SK-N-SH (cell line): ENCODE measurements at regions not wholly inside any gene's neighbourhood (a gene's known extent, or its start where the extent isn't known, plus 50 kb on each side); places are given as distances from the start of the nearest gene placed in this dataset.

Experiments
- CTCF ChIA-PET: fragments of 300-600, 350-600 bp; formaldehyde crosslinking; extraction: SDS; loops from one replicate; lab custom pipeline; 2021; lab: Yijun Ruan, JAX
- POLR2A ChIA-PET: fragments of 350-600 bp; sonication (Branson Sonifier 250); formaldehyde crosslinking; extraction: SDS; loops from one replicate; lab custom pipeline; 2020; ENCODE audit warnings: antibody characterized with exemption, inconsistent platforms; lab: Yijun Ruan, JAX
- DNase-seq: peaks from one replicate; pipeline ENCODE4 v3.0.0; 2012
- H2AFZ ChIP-seq: fragments of 200-600 bp; sonication (generic); 2 replicates; pipeline ENCODE4 v1.8.1; 2016; ENCODE audit warnings: antibody characterized with exemption, mild to moderate bottlenecking, low read depth
- H3F3A ChIP-seq: fragments of 200-600 bp; sonication (generic); replicated peaks from 2 replicates; pipeline ENCODE3; 2016; ENCODE audit warnings: antibody characterized with exemption, mild to moderate bottlenecking; ENCODE audit not compliant: insufficient read depth
- H3K27ac ChIP-seq, 2 experiments: fragments of 200-500 bp in 1 of 2; fragments of 200-600 bp in 1 of 2; sonication (Bioruptor generic) in 1 of 2; sonication (generic), shearing (Covaris generic) in 1 of 2; 2 replicates each; pipeline versions ENCODE4 v1.5.1 to v1.6.1; 2014 to 2016; ENCODE audit warnings: low read depth in 2 of 2, inconsistent platforms in 1 of 2, low read length in 1 of 2, mild to moderate bottlenecking in 1 of 2, mixed read lengths in 1 of 2
- H3K27me3 ChIP-seq: fragments of 200-600 bp; sonication (generic), shearing (Covaris generic); 2 replicates; pipeline ENCODE4 v1.6.1; 2016; ENCODE audit warnings: mixed run types; ENCODE audit not compliant: insufficient read depth
- H3K36me3 ChIP-seq, 2 experiments: fragments of 200-500 bp in 1 of 2; fragments of 200-600 bp in 1 of 2; sonication (Bioruptor generic) in 1 of 2; sonication (generic) in 1 of 2; replicated peaks in 1 of 2; 2 replicates each; pipeline versions ENCODE3 to v1.5.1; 2014 to 2016; ENCODE audit warnings: low read length in 1 of 2, mild to moderate bottlenecking in 1 of 2; ENCODE audit not compliant: insufficient read depth in 2 of 2, control insufficient read depth in 1 of 2
- H3K4me1 ChIP-seq, 2 experiments: fragments of 200-500 bp in 1 of 2; fragments of 200-600 bp in 1 of 2; sonication (Bioruptor generic) in 1 of 2; sonication (generic), shearing (Covaris generic) in 1 of 2; 2 replicates each; pipeline versions ENCODE4 v1.5.1 to v1.6.1; 2014 to 2016; ENCODE audit warnings: low read depth in 1 of 2, low read length in 1 of 2, mixed run types in 1 of 2; ENCODE audit not compliant: insufficient read depth in 2 of 2, control insufficient read depth in 1 of 2
- H3K4me2 ChIP-seq: fragments of 200-600 bp; sonication (generic), shearing (Covaris generic); 2 replicates; pipeline ENCODE4 v1.6.1; 2017; ENCODE audit warnings: mixed run types
- H3K4me3 ChIP-seq, 2 experiments: fragments of 200-500 bp in 1 of 2; fragments of 200-600 bp in 1 of 2; sonication (Bioruptor generic) in 1 of 2; sonication (generic), shearing (Covaris generic) in 1 of 2; 2 replicates each; pipeline versions ENCODE4 v1.5.1 to v1.8.1; 2014 to 2016; ENCODE audit warnings: low read depth in 2 of 2, inconsistent platforms in 1 of 2, low read length in 1 of 2, mild to moderate bottlenecking in 1 of 2, mixed read lengths in 1 of 2, moderate library complexity in 1 of 2
- H3K79me2 ChIP-seq: fragments of 200-600 bp; sonication (generic); 2 replicates; pipeline ENCODE4 v1.8.1; 2017; ENCODE audit warnings: mild to moderate bottlenecking; ENCODE audit not compliant: insufficient read depth
- H3K9ac ChIP-seq: fragments of 200-600 bp; sonication (generic); 2 replicates; pipeline ENCODE4 v1.6.1; 2017; ENCODE audit warnings: mixed run types
- H3K9me2 ChIP-seq: fragments of 200-600 bp; sonication (generic); 2 replicates; pipeline ENCODE4 v1.6.1; 2017; ENCODE audit warnings: mixed run types
- H3K9me3 ChIP-seq: fragments of 200-600 bp; sonication (generic); 2 replicates; pipeline ENCODE4 v1.6.1; 2017; ENCODE audit warnings: mixed run types, mild to moderate bottlenecking, moderate library complexity
- H4K20me1 ChIP-seq: fragments of 200-600 bp; sonication (generic); 2 replicates; pipeline ENCODE4 v1.6.1; 2017; ENCODE audit warnings: mild to moderate bottlenecking, mixed run types; ENCODE audit not compliant: insufficient read depth
- CHD2 ChIP-seq: fragments of 150-350 bp; IDR thresholded peaks from 2 replicates; pipeline ENCODE4 v1.6.1; 2018; ENCODE audit warnings: low read length; ENCODE audit not compliant: partially characterized antibody
- ELF1 ChIP-seq: IDR thresholded peaks from 2 replicates; pipeline ENCODE4 v1.4.0; 2012
- FOXJ3 ChIP-seq: sonication (generic); formaldehyde crosslinking; IDR thresholded peaks from 2 replicates; pipeline ENCODE4 v1.5.1; 2020; ENCODE audit warnings: mild to moderate bottlenecking, missing genetic modification reagents
- FOXM1 ChIP-seq: IDR thresholded peaks from 2 replicates; pipeline ENCODE4 v1.4.0; 2012; ENCODE audit warnings: low read depth, mild to moderate bottlenecking
- MEF2A ChIP-seq: IDR thresholded peaks from 2 replicates; pipeline ENCODE4 v1.4.0; 2012; ENCODE audit warnings: low read depth, borderline replicate concordance
- MXI1 ChIP-seq: IDR thresholded peaks from 2 replicates; pipeline ENCODE4 v1.6.1; 2012; ENCODE audit warnings: mild to moderate bottlenecking, low read depth, low read length, improper control_type of control experiment
- NFIC ChIP-seq: IDR thresholded peaks from 2 replicates; pipeline ENCODE4 v1.4.0; 2012; ENCODE audit warnings: borderline replicate concordance
- NRF1 ChIP-seq: IDR thresholded peaks from 2 replicates; pipeline ENCODE4 v1.6.1; 2012; ENCODE audit warnings: low read depth, mild to moderate bottlenecking, low read length
- POLR2AphosphoS5 ChIP-seq: IDR thresholded peaks from 2 replicates; pipeline ENCODE4 v1.6.1; 2012; ENCODE audit warnings: low read depth, low read length
- RCOR1 ChIP-seq: fragments of 150-350 bp; IDR thresholded peaks from 2 replicates; pipeline ENCODE4 v1.6.1; 2017; ENCODE audit warnings: antibody characterized with exemption, low read length
- RFX5 ChIP-seq: IDR thresholded peaks from 2 replicates; pipeline ENCODE4 v1.6.1; 2012; ENCODE audit warnings: mild to moderate bottlenecking, improper control_type of control experiment, low read length
- SIN3A ChIP-seq: IDR thresholded peaks from 2 replicates; pipeline ENCODE4 v1.6.1; 2012; ENCODE audit warnings: low read depth, mild to moderate bottlenecking, low read length, moderate library complexity, borderline replicate concordance
- TCF12 ChIP-seq: IDR thresholded peaks from 2 replicates; pipeline ENCODE4 v1.4.0; 2012
- WGBS: methylation state at CpG from one replicate; pipeline ENCODE4 v1.1.6; 2017; ENCODE audit warnings: low lambda C conversion rate; 5-methylcytosine and 5-hydroxymethylcytosine counted together
- TF ChIP-seq, protein P1 (sequence below): IDR thresholded peaks from 2 replicates; pipeline ENCODE4; 2012
- TF ChIP-seq, protein P2 (sequence below): fragments of 150-350 bp; IDR thresholded peaks from 2 replicates; pipeline ENCODE4 v1.6.1; 2016; ENCODE audit warnings: mild to moderate bottlenecking, low read depth, low read length
- TF ChIP-seq, protein P3 (sequence below): IDR thresholded peaks from 2 replicates; pipeline ENCODE4 v1.4.0; 2012; ENCODE audit warnings: low read depth

DNA sequence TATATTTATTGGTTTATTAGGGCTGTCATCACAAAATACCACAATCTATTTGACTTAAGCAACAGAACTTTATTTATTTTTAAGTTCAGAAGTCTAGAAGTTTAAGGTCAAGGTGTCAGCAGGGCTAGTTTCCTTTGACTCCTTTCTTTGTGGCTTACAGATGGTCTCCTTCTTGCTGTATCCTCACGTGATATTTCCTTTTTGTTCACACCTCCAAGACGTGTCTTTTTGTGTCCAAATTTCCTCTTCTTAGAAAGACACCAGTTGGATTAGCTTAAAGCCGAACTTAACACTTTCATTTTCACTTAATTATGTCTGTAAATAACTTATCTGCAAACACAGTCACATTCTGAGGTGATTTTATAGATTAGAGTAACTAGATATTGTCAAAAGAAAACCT lies 631.4 kb upstream of the POT1 start:
- H3F3A ChIP-seq: no peaks in the 10 kb centered on the region
- no peak for TF ChIP-seq TCF12
- TF ChIP-seq RFX5: no peak
- TF ChIP-seq MEF2A: no peak
- TF ChIP-seq, protein P1, sequence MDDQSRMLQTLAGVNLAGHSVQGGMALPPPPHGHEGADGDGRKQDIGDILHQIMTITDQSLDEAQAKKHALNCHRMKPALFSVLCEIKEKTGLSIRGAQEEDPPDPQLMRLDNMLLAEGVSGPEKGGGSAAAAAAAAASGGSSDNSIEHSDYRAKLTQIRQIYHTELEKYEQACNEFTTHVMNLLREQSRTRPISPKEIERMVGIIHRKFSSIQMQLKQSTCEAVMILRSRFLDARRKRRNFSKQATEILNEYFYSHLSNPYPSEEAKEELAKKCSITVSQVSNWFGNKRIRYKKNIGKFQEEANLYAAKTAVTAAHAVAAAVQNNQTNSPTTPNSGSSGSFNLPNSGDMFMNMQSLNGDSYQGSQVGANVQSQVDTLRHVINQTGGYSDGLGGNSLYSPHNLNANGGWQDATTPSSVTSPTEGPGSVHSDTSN: no peak
- no peak for TF ChIP-seq NFIC
- no peak for TF ChIP-seq FOXM1
- TF ChIP-seq RCOR1: no peak
- TF ChIP-seq, protein P2, sequence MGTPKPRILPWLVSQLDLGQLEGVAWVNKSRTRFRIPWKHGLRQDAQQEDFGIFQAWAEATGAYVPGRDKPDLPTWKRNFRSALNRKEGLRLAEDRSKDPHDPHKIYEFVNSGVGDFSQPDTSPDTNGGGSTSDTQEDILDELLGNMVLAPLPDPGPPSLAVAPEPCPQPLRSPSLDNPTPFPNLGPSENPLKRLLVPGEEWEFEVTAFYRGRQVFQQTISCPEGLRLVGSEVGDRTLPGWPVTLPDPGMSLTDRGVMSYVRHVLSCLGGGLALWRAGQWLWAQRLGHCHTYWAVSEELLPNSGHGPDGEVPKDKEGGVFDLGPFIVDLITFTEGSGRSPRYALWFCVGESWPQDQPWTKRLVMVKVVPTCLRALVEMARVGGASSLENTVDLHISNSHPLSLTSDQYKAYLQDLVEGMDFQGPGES: no peak
- no peak overlapping the region for H3K27ac ChIP-seq
- no peaks in the 10 kb centered on the region for H4K20me1 ChIP-seq
- H3K27me3 ChIP-seq: no peaks in the 10 kb centered on the region
- POLR2A ChIA-PET: no interaction called here
- peak overlapping the region; percentile 43; the same call in 1 of the 2 replicates for H2AFZ ChIP-seq
- no peaks in the 10 kb centered on the region for H3K4me1 ChIP-seq
- H3K79me2 ChIP-seq: no peaks in the 10 kb centered on the region
- no peaks in the 10 kb centered on the region for H3K36me3 ChIP-seq
- no peak overlapping the region for H3K9ac ChIP-seq
- no peaks in the 10 kb centered on the region for H3K9me3 ChIP-seq
- H3K4me3 ChIP-seq: no peak overlapping the region
- CTCF ChIA-PET: interaction anchor here (1.1 kb wide), 1 partner anchor 10 kb away, joined by 3 read pairs; no protein-coding TSS in a partner anchor
- no peak overlapping the region for H3K4me2 ChIP-seq
- no peaks in the 10 kb centered on the region for H3K9me2 ChIP-seq
- no peak for DNase-seq
- WGBS: 30% methylated on average over 3 of the region's 3 CpGs

DNA sequence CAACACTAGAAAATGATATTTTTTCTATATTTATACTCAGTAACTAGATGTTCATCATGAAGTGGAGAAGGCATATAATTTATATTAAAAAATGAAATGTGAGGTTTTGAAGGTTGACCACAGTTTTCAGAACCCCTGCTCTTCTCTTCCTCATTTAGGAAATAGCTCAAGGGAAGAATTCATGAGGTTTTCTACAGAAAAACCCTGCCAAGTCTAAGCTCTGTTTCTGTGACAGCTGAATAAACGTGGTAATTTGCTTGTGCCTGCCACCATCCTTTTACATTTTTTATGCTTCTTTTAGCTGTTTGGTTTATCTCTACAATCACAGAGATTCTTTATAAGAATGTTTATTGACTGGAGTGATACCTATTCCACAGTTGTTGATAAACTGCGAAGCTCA lies 630.3 kb upstream of the POT1 start:
- ChIA-PET CTCF (interaction anchor here (1.0 to 1.2 kb wide), 2 partner anchors 10 to 21 kb away, joined by 3 to 4 read pairs; no protein-coding TSS in a partner anchor), POLR2A (no interaction called here)
- no peaks in the 10 kb centered on the region for H3K4me1 ChIP-seq
- no peaks in the 10 kb centered on the region for H3F3A ChIP-seq
- no peak for DNase-seq
- H3K36me3 ChIP-seq: no peaks in the 10 kb centered on the region
- no peak overlapping the region for H3K27ac ChIP-seq
- no peak overlapping the region for H3K4me2 ChIP-seq
- TF ChIP-seq TCF12 (no peak), POLR2AphosphoS5 (no peak), SIN3A (no peak), NRF1 (no peak), RCOR1 (no peak), MXI1 (no peak), MEF2A (no peak), ELF1 (no peak), CHD2 (no peak), FOXJ3 (CRISPR knock-in tag) (no peak)
- TF ChIP-seq, protein P3, sequence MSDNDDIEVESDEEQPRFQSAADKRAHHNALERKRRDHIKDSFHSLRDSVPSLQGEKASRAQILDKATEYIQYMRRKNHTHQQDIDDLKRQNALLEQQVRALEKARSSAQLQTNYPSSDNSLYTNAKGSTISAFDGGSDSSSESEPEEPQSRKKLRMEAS: no peak
- TF ChIP-seq, protein P2: no peak
- TF ChIP-seq, protein P1: no peak
- H3K27me3 ChIP-seq: no peaks in the 10 kb centered on the region
- WGBS: 43% methylated on average over 2 of the region's 2 CpGs
- no peak overlapping the region for H3K4me3 ChIP-seq
- H3K79me2 ChIP-seq: no peaks in the 10 kb centered on the region
- no peaks in the 10 kb centered on the region for H3K9me3 ChIP-seq
- no peak overlapping the region for H3K9ac ChIP-seq
- no peaks in the 10 kb centered on the region for H4K20me1 ChIP-seq
- H3K9me2 ChIP-seq: no peaks in the 10 kb centered on the region
- no peak overlapping the region for H2AFZ ChIP-seq
